GM18907 (cell line): ENCODE measurements at regions not wholly inside any gene's neighbourhood (a gene's known extent, or its start where the extent isn't known, plus 50 kb on each side); places are given as distances from the start of the nearest gene placed in this dataset.
"Not testable (repeated sequence)": the region's sequence is repeated elsewhere in the genome, so short reads cannot be mapped to it uniquely, and the experiment has no call there.

Experiments
- ATAC-seq: cut with Tn5 transposase; IDR thresholded peaks from one replicate; pipeline ENCODE4 v1.9.1; 2021; ENCODE audit warnings: mild to moderate bottlenecking, moderate library complexity; ENCODE audit not compliant: unreplicated experiment

- no peak for ATAC-seq
Observed at GRCh38 chr7:152905949-152906348, 146.4 kb downstream of the ACTR3B start.

- ATAC-seq, result no peak
Observed at GRCh38 chr7:152907042-152907761, 147.7 kb downstream of the ACTR3B start.

GRCh38 chr7:152909280-152909679 is 149.7 kb downstream of the ACTR3B start:
- no peak for ATAC-seq

GRCh38 chr7:152909683-152910544 is 150.4 kb downstream of the ACTR3B start:
- no peak for ATAC-seq

GRCh38 chr7:152910545-152911225 is 151.1 kb downstream of the ACTR3B start:
- no peak for ATAC-seq

GRCh38 chr7:152911226-152911560 is 151.6 kb downstream of the ACTR3B start:
- ATAC-seq, result no peak

GRCh38 chr7:152911922-152912321 is 152.4 kb downstream of the ACTR3B start:
- no peak for ATAC-seq

- ATAC-seq, result no peak
Observed at GRCh38 chr7:152912511-152912910, 153.0 kb downstream of the ACTR3B start.

- ATAC-seq, result no peak
Observed at GRCh38 chr7:152913492-152913891, 153.9 kb downstream of the ACTR3B start.

GRCh38 chr7:152914014-152914844 is 154.7 kb downstream of the ACTR3B start:
- ATAC-seq, result no peak

GRCh38 chr7:152914845-152915102 is 155.2 kb downstream of the ACTR3B start:
- not testable (repeated sequence) for ATAC-seq

- ATAC-seq, result no peak
Observed at GRCh38 chr7:152922318-152923081, 162.9 kb downstream of the ACTR3B start.

- no peak for ATAC-seq
Observed at GRCh38 chr7:152923711-152924110, 164.2 kb downstream of the ACTR3B start.

- ATAC-seq, result no peak
Observed at GRCh38 chr7:152924238-152924637, 164.7 kb downstream of the ACTR3B start.

- no peak for ATAC-seq
Observed at GRCh38 chr7:152924826-152925411, 165.4 kb downstream of the ACTR3B start.

- no peak for ATAC-seq
Observed at GRCh38 chr7:152925412-152926147, 166.0 kb downstream of the ACTR3B start.

GRCh38 chr7:152931633-152932032 is 172.1 kb downstream of the ACTR3B start:
- no peak for ATAC-seq

- no peak for ATAC-seq
Observed at GRCh38 chr7:152937282-152937681, 177.7 kb downstream of the ACTR3B start.

GRCh38 chr7:152946616-152947015 is 187.1 kb downstream of the ACTR3B start:
- ATAC-seq, result not testable (repeated sequence)
